T-cell (primary cell): ENCODE measurements at regions not wholly inside any gene's neighbourhood (a gene's known extent, or its start where the extent isn't known, plus 50 kb on each side); places are given as distances from the start of the nearest gene placed in this dataset.

Source experiments
- ATAC-seq, 4 experiments: fragments of 200-7000 bp in 3 of 4; fragments of 150-1000 bp in 1 of 4; cut with Tn5 transposase; replicated peaks in 1 of 4; 1 replicate in 3 of 4; 2 replicates in 1 of 4; pipeline ENCODE4 v1.10.0; 2021; ENCODE audit warnings: moderate library complexity in 3 of 4, mild to moderate bottlenecking in 2 of 4, moderate number of reproducible peaks in 1 of 4
- CTCF ChIA-PET, 2 donors: fragments of 300-600 bp; sonication (Branson Sonifier 250); formaldehyde crosslinking; loops; one replicate each; lab custom pipeline; 2022; ENCODE audit warnings: antibody characterized with exemption in 2 of 2; lab: Charles Lee
- POLR2A ChIA-PET, 2 donors: fragments of 300-600 bp; sonication (Branson Sonifier 250); formaldehyde crosslinking; loops; one replicate each; lab custom pipeline; 2022; ENCODE audit warnings: antibody characterized with exemption in 2 of 2; lab: Charles Lee
- DNase-seq, 35 experiments: peaks; one replicate each; pipeline versions ENCODE4 v3.0.0 to v3.0.0-alpha.2; 2013 to 2023
- H3K27ac ChIP-seq: one replicate; pipeline ENCODE4 v1.5.1; 2013; ENCODE audit warnings: low read length
- H3K27me3 ChIP-seq, 2 experiments: replicated peaks in 1 of 2; 1 replicate in 1 of 2; 2 replicates in 1 of 2; pipeline versions ENCODE4 v1.6.1 to v1.7.0; 2013; ENCODE audit warnings: low read length in 1 of 2, mixed read lengths in 1 of 2; ENCODE audit not compliant: control insufficient read depth in 2 of 2, insufficient read depth in 2 of 2; ENCODE audit errors: extremely low read depth in 1 of 2
- H3K36me3 ChIP-seq, 2 donors: 1 replicate in 1 of 2; 2 replicates in 1 of 2; pipeline versions ENCODE4 v1.6.1 to v1.7.0; 2013; ENCODE audit warnings: low read length in 1 of 2; ENCODE audit not compliant: control insufficient read depth in 2 of 2, insufficient read depth in 1 of 2; ENCODE audit errors: extremely low read depth in 1 of 2
- H3K4me1 ChIP-seq, 2 experiments: 1 replicate in 1 of 2; 2 replicates in 1 of 2; pipeline versions ENCODE4 v1.6.1 to v1.7.0; 2013; ENCODE audit warnings: low read length in 2 of 2, mixed read lengths in 1 of 2; ENCODE audit not compliant: insufficient read depth in 2 of 2, control insufficient read depth in 1 of 2; ENCODE audit errors: extremely low read depth in 1 of 2
- H3K4me3 ChIP-seq, 2 donors: 1 replicate in 1 of 2; 2 replicates in 1 of 2; pipeline versions ENCODE4 v1.5.1 to v1.7.0; 2013; ENCODE audit warnings: mild to moderate bottlenecking in 2 of 2, low read length in 1 of 2, moderate library complexity in 1 of 2; ENCODE audit not compliant: control insufficient read depth in 1 of 2; ENCODE audit errors: extremely low read depth in 1 of 2
- H3K9me3 ChIP-seq: 2 replicates; pipeline ENCODE4 v1.7.0; 2013
- H3K27ac Mint-ChIP-seq, 2 donors: one replicate each; pipeline ENCODE4 v1.8.0; 2020 to 2021; ENCODE audit warnings: mild to moderate bottlenecking in 2 of 2, mixed read lengths in 2 of 2
- H3K27me3 Mint-ChIP-seq, 2 donors: one replicate each; pipeline ENCODE4 v1.8.0; 2021 to 2022; ENCODE audit warnings: mixed read lengths in 2 of 2
- H3K36me3 Mint-ChIP-seq: one replicate; pipeline ENCODE4 v1.8.0; 2021; ENCODE audit warnings: mixed read lengths
- H3K4me1 Mint-ChIP-seq, 3 donors: one replicate each; pipeline ENCODE4 v1.8.0; 2020 to 2022; ENCODE audit warnings: mixed read lengths in 3 of 3, mild to moderate bottlenecking in 1 of 3
- H3K4me3 Mint-ChIP-seq, 3 donors: one replicate each; pipeline ENCODE4 v1.8.0; 2020 to 2022; ENCODE audit warnings: mild to moderate bottlenecking in 3 of 3, mixed read lengths in 3 of 3, moderate library complexity in 3 of 3
- H3K9me3 Mint-ChIP-seq, 3 donors: one replicate each; pipeline ENCODE4 v1.8.0; 2020 to 2022; ENCODE audit warnings: mixed read lengths in 3 of 3
- WGBS: methylation state at CpG from one replicate; pipeline ENCODE4 v1.1.5; 2013; ENCODE audit warnings: missing lambda C conversion rate; ENCODE audit not compliant: insufficient coverage; 5-methylcytosine and 5-hydroxymethylcytosine counted together

DNA sequence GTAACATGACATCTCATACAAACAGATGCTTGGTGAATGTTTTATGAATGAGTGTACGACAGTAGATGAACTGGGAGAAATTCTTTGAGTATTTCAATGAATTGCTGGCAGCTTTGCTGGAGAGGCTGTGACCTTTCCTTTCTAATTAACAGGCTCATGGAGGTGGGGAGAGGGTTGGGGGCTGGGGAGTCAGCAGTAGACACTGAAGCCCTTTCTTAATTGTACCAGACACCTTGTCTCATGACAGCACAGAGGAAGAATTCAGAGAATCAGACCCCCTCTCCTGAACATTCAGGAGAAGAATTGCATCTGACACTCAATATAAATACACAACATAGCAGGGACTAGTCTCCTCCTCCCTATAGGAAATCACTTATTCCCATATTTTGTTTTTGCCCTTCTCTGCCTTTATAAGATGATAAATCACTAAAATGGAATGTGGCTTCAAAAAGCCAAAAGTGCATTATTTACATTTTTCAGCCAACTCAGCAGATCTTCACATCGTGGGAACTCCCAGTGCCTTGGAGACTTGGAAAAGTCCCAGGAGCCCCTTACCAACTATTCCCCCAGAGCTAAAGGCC, 66.2 kb upstream of the TPM1 start:
- Mint-ChIP-seq H3K9me3 (no peaks in the 10 kb centered on the region), H3K27me3 (peaks cover 7 to 16% of the 10 kb centered on the region in 2 donors), H3K36me3 (no peaks in the 10 kb centered on the region), H3K4me1 (no peaks in the 10 kb centered on the region), H3K4me3 (no peak overlapping the region), H3K27ac (no peak overlapping the region)
- no CpG with 5 or more reads among the region's 2 CpGs for WGBS
- no peaks in the 10 kb centered on the region for H3K4me1 ChIP-seq
- ChIA-PET POLR2A (no interaction called here), CTCF (interaction anchor here in 1 of 2 donors (1.0 kb wide), 1 partner anchor 11 kb away, joined by 3 read pairs; no protein-coding TSS in a partner anchor)
- H3K27me3 ChIP-seq: peaks cover 0 to 16% of the 10 kb centered on the region in 2 experiments
- no peaks in the 10 kb centered on the region for H3K9me3 ChIP-seq
- no peaks in the 10 kb centered on the region for H3K36me3 ChIP-seq
- no peak overlapping the region for H3K4me3 ChIP-seq
- ATAC-seq (no peak), DNase-seq (no peak)
- no peak overlapping the region for H3K27ac ChIP-seq

DNA sequence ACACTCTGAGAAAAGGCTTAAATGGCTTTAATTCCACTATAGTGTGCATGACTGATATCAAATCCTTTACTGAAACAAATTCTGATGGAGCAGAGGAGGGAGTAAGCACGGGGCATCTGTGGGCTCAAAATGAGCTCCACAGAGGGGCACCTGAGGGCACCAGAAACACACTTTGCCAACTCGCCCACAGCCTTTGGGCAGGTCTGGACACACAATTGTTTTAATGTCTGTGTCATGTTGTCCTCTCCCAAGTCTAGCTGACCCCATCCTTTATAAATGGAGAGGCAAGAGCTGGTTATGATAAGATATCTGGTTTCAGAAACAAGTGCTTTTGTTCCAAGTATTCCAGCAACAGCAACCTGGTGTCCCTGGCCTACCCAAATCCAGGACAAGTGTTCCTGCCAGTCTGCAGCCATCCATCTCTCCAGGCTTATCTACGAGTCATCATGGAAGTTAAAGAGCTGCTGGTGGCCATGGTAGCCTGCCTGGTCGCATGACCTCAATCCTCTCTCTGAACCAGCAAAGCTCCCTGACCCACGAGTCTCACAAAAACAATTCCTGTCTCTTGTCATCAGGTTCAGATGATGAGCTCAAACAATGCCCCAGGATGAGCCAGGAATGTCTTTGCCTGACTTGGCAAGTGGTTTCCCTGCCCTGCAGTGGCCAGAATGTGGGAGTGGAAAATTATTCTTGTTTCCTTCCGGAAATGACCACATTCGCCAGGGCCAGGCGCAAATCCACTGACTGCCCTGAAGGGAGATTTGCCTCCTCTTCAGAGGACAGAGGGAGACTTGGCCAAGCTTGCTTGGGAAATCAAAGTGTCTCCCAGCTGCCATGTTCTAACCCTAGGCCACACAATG, 64.4 kb upstream of the TPM1 start:
- POLR2A ChIA-PET: no interaction called here
- CTCF ChIA-PET: no interaction called here
- no peak overlapping the region for H3K27ac Mint-ChIP-seq

DNA sequence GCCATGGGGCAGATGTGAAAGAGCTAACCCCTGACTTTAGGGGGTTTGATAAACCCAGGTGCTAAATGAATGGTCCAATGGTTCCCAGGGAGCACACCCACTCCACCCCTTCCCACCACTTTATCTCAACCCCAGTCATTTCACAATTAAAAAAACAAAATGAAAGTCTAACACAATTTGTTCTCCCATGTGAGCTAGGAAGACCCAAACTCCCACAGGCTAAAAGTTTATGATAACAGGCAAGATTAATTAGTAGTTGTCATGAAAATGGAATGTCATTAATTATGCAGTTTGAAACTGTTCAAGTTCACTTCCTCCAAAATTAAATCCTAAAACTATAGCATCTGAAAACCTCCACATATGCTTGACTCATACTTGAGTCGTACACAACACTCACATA, 63.3 kb upstream of the TPM1 start:
- no CpG with 5 or more reads among the region's 1 CpG for WGBS
- no peak overlapping the region for H3K4me3 Mint-ChIP-seq
- Histone ChIP-seq H3K27ac (no peak overlapping the region), H3K4me3 (no peak overlapping the region), H3K4me1 (no peaks in the 10 kb centered on the region), H3K27me3 (peaks cover 0 to 18% of the 10 kb centered on the region in 2 experiments), H3K36me3 (no peaks in the 10 kb centered on the region), H3K9me3 (no peaks in the 10 kb centered on the region)
- peaks cover 6 to 10% of the 10 kb centered on the region in 2 donors for H3K27me3 Mint-ChIP-seq
- DNase-seq: no peak
- ChIA-PET CTCF (no interaction called here), POLR2A (no interaction called here)
- H3K36me3 Mint-ChIP-seq: no peaks in the 10 kb centered on the region
- no peaks in the 10 kb centered on the region for H3K4me1 Mint-ChIP-seq
- no peaks in the 10 kb centered on the region for H3K9me3 Mint-ChIP-seq
- H3K27ac Mint-ChIP-seq: no peak overlapping the region
- no peak for ATAC-seq

More for the DNA sequence above, 64.4 kb upstream of the TPM1 start:
- 75% methylated on average over 8 of the region's 8 CpGs for WGBS
- Histone ChIP-seq H3K4me1 (no peaks in the 10 kb centered on the region), H3K27me3 (peaks cover 0 to 16% of the 10 kb centered on the region in 2 experiments), H3K36me3 (no peaks in the 10 kb centered on the region), H3K4me3 (no peak overlapping the region), H3K9me3 (no peaks in the 10 kb centered on the region), H3K27ac (no peak overlapping the region)
- Mint-ChIP-seq H3K27me3 (peaks cover 6 to 11% of the 10 kb centered on the region in 2 donors), H3K9me3 (no peaks in the 10 kb centered on the region), H3K4me3 (no peak overlapping the region), H3K36me3 (no peaks in the 10 kb centered on the region), H3K4me1 (no peaks in the 10 kb centered on the region)
- DNase-seq: no peak
- ATAC-seq: no peak

DNA sequence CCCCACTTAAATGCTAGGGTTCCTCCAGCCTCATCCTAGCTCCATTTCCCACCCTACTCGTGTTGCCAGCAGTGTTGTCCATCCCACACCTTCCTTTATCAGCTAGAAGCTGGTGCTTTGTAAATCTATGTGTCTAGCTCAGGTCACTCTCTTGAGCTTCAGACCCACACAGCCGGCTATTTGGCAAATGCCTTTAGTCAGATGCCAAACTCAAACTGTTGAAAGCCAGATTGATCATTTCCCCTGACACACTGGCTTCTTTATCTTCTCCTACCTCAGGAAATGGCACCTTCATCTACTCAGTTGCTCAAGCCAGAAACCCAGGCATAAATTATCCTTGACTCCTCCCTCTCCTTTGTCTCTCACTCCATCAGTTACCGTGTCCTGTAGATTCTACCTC, 61.5 kb upstream of the TPM1 start:
- 77% methylated on average over 3 of the region's 3 CpGs for WGBS
- H3K27me3 ChIP-seq: peaks cover 0 to 18% of the 10 kb centered on the region in 2 experiments
- DNase-seq (no peak), ATAC-seq (no peak)
- CTCF ChIA-PET: no interaction called here
- no peaks in the 10 kb centered on the region for H3K36me3 Mint-ChIP-seq
- H3K4me1 ChIP-seq: no peaks in the 10 kb centered on the region
- H3K9me3 Mint-ChIP-seq: no peaks in the 10 kb centered on the region
- no peak overlapping the region for H3K4me3 Mint-ChIP-seq
- no peaks in the 10 kb centered on the region for H3K9me3 ChIP-seq
- peaks cover 14 to 21% of the 10 kb centered on the region in 2 donors for H3K27me3 Mint-ChIP-seq
- POLR2A ChIA-PET: no interaction called here
- no peak overlapping the region for H3K27ac Mint-ChIP-seq
- no peak overlapping the region for H3K4me3 ChIP-seq
- H3K27ac ChIP-seq: no peak overlapping the region
- no peaks in the 10 kb centered on the region for H3K4me1 Mint-ChIP-seq
- H3K36me3 ChIP-seq: no peaks in the 10 kb centered on the region

DNA sequence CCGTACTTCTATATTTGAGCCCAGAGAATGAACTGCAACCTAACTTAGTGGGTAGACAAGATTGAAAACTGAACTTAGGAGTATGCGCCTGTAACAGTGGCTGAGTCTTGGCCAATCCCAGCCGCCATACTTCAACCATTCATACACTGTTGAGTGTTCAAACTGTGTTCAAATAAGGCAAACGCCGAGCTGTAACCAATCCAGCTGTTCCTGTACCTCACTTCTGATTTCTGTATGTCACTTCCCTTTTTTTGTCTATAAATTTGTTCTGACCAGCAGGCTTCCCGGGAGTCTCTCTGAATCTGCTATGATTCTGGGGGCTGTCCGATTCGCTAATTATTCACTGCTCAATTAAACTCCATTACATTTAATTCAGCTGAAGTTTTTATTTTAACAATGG, 58.6 kb upstream of the TPM1 start:
- Mint-ChIP-seq H3K9me3 (no peaks in the 10 kb centered on the region), H3K4me3 (no peak overlapping the region), H3K27ac (no peak overlapping the region), H3K4me1 (no peaks in the 10 kb centered on the region), H3K27me3 (peaks cover 18 to 19% of the 10 kb centered on the region in 2 donors), H3K36me3 (no peaks in the 10 kb centered on the region)
- H3K27me3 ChIP-seq: peaks cover 0 to 20% of the 10 kb centered on the region in 2 experiments
- ATAC-seq (no peak), DNase-seq (no peak)
- no peaks in the 10 kb centered on the region for H3K36me3 ChIP-seq
- H3K4me1 ChIP-seq: no peaks in the 10 kb centered on the region
- no peak overlapping the region for H3K27ac ChIP-seq
- 56% methylated on average over 4 of the region's 8 CpGs for WGBS
- ChIA-PET CTCF (no interaction called here), POLR2A (no interaction called here)
- H3K9me3 ChIP-seq: no peaks in the 10 kb centered on the region
- no peak overlapping the region for H3K4me3 ChIP-seq

DNA sequence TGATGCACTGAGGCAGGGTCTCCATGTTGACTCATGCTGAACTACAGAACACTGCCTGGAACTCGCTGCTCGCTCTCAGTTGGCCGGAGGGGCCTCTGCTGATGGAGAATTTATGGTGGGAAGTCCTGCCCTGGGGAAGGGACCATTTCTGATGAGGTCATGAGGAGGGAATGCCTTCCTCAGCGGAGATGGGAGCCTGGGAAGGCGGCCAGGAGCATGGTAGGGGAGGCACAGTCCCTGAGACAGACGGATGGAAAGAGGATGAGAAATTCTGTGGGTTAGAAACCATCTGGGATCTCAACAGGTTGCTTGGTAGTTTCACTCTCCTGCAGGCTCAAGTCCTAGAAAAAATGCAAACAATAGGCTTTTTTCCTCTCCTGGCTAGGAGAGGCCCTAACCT, 56.8 kb upstream of the TPM1 start:
- no peak for DNase-seq
- Histone ChIP-seq H3K9me3 (no peaks in the 10 kb centered on the region), H3K36me3 (no peaks in the 10 kb centered on the region), H3K4me1 (no peaks in the 10 kb centered on the region), H3K27ac (no peak overlapping the region), H3K4me3 (no peak overlapping the region), H3K27me3 (peaks cover 0 to 18% of the 10 kb centered on the region in 2 experiments)
- H3K27ac Mint-ChIP-seq: peak overlapping the region in 1 of 2 donors; percentile 30
- no peaks in the 10 kb centered on the region for H3K36me3 Mint-ChIP-seq
- CTCF ChIA-PET: no interaction called here
- peaks cover 20 to 22% of the 10 kb centered on the region in 2 donors for H3K27me3 Mint-ChIP-seq
- ATAC-seq: no peak
- H3K9me3 Mint-ChIP-seq: no peaks in the 10 kb centered on the region
- WGBS: 84% methylated on average over 5 of the region's 6 CpGs
- H3K4me3 Mint-ChIP-seq: no peak overlapping the region
- H3K4me1 Mint-ChIP-seq: no peaks in the 10 kb centered on the region
- POLR2A ChIA-PET: no interaction called here
